Left kidney (tissue), 1 donor: ENCODE measurements at regions not wholly inside any gene's neighbourhood (a gene's known extent, or its start where the extent isn't known, plus 50 kb on each side); places are given as distances from the start of the nearest gene placed in this dataset.
"Not testable (repeated sequence)": the region's sequence is repeated elsewhere in the genome, so short reads cannot be mapped to it uniquely, and the experiment has no call there.

Experiments
- DNase-seq: peaks from one replicate; pipeline ENCODE4 v3.0.0-alpha.2; 2013

GRCh38 chr16:59088431-59088830 is 354.3 kb upstream of the GOT2 start:
- DNase-seq: no peak

DNA sequence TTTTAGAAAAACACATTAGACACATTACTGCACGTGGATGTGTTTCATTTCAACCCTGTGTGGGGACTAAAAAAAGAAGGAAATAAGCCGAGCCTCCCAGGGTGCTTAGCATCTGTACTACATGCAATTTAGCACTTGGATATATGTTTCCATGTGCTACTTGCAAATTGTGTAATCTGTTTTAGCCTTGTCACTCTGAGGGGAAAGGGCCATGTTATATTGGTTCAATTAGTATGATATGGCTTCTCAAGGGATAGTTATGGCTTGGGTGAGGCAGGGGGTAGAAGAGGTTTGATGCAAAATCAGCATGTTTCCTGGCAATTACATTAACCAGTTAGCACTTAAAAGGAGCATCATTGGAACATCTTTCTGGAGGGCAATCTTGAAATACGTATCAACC is 353.5 kb upstream of the GOT2 start:
- DNase-seq: no peak

DNA sequence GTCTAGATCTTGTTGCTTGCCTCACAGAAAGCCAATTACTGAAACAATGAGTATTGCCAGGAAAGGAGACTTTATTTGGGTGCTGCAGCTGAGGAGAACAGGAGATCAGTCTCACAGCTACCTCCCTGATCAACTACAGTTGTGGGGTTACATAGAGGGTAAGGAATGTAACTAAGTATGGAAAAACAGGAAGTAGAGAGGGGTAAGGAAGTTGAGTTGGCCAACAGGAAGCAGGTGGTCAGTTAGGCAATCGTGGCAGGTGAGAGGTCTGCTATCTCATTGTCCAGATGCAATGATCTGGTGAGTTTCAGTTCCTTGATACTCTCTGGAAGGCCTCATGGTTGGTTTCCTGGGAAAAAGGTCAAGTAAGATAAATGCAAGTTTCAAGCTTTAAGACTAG is 333.1 kb upstream of the GOT2 start:
- DNase-seq: no peak

DNA sequence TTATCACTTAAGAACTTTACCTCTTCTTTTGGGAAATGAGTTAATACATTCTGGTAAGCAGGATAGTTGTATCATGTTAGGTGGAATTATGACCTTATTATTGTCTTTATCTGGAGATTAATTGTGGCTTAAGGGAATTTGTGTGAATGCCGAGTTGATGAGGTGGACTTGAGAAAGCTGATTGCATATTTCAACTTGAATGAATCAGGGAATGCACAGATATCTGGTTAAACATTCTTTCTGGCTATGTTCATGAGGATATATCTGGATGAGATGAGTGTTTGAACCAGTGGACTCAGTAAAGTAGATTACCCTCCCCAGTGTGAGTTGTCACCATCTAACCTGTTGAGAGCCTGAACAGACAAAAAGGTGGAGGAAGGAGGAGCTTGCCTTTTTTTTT is 326.1 kb upstream of the GOT2 start:
- DNase-seq: no peak

GRCh38 chr16:59058250-59058649 is 324.1 kb upstream of the GOT2 start:
- no peak for DNase-seq

DNA sequence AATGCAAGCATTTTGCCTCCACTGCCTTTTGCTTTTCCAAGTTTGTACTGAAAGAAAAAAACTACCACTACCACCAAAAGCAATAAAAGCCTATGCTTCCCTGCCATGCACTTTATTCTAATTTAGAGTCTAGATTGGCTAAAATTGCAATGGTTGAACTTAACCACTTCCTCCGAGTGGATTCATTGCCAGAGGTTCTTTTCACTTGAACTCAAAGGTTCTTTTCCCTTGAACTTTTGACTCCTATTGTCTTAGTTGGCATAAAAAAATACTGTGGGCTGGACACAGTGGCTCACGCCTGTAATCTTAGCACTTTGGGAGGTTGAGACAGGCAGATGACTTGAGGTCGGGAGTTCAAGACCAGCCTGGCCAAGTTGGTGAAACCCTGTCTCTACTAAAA is 319.8 kb upstream of the GOT2 start:
- no peak for DNase-seq

GRCh38 chr16:59052231-59052630 is 318.1 kb upstream of the GOT2 start:
- DNase-seq: no peak

- no peak for DNase-seq
Measured at GRCh38 chr16:59048876-59049275, 314.8 kb upstream of the GOT2 start.

- DNase-seq: no peak
Measured at GRCh38 chr16:59047114-59047513, 313.0 kb upstream of the GOT2 start.

GRCh38 chr16:59046335-59046734 is 312.2 kb upstream of the GOT2 start:
- no peak for DNase-seq

GRCh38 chr16:59045501-59045900 is 311.4 kb upstream of the GOT2 start:
- no peak for DNase-seq

GRCh38 chr16:59044616-59045015 is 310.5 kb upstream of the GOT2 start:
- DNase-seq: no peak

DNA sequence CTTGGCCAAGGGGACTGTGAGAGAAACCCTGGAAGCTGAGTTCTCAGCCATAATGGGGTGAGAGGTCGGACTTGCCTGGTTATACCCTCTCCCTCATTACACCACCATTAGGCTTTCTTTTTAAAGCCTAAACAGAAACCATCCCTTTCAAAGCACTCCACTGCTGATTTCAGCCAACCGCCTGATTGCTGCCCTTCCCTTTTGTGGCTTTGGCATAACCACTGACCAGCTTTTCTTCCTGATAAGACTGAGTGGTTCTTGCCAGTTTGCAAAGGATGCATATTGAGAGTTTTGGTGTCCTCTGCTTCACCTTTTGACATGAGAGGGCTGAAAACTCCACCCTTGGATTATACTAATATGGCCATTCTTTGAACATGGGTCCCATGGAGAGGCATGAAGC is 308.2 kb upstream of the GOT2 start:
- DNase-seq: no peak

- DNase-seq: no peak
Measured at GRCh38 chr16:59039066-59039720, 305.1 kb upstream of the GOT2 start.

- no peak for DNase-seq
Measured at GRCh38 chr16:59030923-59031485, 296.9 kb upstream of the GOT2 start.

- DNase-seq: no peak
Measured at GRCh38 chr16:59021751-59022150, 287.6 kb upstream of the GOT2 start.

- DNase-seq: no peak
Measured at GRCh38 chr16:59013930-59014329, 279.8 kb upstream of the GOT2 start.

GRCh38 chr16:58999762-59000161 is 265.6 kb upstream of the GOT2 start:
- no peak for DNase-seq

- not testable (repeated sequence) for DNase-seq
Measured at GRCh38 chr16:58992755-58993154, 258.6 kb upstream of the GOT2 start.

DNA sequence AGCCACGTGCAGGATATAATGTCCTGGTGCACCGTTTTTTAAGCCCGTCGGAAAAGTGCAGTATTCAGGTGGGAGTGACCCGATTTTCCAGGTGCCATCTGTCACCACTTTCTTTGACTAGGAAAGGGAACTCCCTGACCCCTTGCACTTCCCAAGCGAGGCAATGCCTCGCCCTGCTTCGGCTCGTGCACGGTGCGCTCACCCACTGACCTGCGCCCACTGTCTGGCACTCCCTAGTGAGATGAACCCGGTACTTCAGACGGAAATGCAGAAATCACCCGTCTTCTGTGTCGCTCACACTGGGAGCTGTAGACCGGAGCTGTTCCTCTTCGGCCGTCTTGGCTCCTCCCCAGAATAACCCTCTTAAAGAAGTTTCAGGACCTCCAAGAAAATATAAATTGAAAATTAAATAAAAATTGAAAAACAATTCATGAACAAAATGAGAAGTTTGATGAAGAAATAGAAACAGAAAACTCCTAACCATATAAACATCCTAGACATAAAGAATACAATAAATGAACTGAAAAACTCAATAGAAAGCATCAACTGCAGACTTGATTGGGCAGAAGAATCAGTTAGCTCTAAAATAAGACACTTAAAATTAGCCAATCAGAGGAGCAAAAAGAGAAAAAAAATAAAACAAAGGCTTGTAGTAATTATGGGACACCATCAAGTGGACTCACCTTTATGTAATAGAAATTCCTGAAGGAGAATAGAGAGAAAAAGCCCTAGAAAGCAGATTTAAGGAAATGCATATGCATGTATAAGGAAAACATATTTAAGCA is 249.3 kb upstream of the GOT2 start:
- DNase-seq: not testable (repeated sequence)

DNA sequence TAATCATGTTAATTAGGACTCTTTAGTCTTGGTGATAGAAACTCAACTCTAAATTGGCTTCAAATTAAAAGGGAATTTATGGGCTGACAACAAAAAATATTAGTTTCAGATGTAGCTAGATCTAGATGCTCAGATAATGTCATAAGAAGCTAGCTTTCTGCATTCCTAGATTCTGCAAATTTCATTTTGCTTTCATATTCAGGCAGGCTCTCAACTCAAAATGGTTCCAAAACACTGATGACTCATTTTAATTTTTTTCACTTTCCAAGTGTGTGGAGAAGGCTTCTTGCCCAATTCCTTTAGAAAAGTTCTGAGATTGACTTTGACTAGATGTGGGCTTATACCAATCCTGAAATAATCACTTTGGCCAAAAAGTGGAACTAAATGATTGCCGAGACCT is 236.7 kb upstream of the GOT2 start:
- no peak for DNase-seq

DNA sequence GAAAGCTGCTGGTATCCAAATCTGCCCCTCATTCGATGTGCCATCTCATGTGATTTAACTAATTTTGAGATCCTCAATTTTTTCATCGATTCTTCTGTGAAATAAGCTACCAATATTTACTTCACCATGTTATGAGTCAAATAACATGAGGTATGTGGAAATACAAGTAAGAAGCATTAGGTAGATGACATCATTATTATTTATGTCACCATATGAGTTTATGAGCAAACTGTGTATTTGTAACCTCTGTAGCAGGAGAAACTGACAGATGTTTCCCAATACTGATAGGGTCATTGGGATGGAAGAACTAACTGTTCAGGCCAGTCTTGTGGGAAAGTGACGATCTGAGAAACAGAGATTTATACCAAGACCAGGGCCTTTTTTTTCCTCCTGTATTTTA is 229.4 kb upstream of the GOT2 start:
- DNase-seq: no peak

- DNase-seq: no peak
Measured at GRCh38 chr16:58962811-58963210, 228.7 kb upstream of the GOT2 start.

DNA sequence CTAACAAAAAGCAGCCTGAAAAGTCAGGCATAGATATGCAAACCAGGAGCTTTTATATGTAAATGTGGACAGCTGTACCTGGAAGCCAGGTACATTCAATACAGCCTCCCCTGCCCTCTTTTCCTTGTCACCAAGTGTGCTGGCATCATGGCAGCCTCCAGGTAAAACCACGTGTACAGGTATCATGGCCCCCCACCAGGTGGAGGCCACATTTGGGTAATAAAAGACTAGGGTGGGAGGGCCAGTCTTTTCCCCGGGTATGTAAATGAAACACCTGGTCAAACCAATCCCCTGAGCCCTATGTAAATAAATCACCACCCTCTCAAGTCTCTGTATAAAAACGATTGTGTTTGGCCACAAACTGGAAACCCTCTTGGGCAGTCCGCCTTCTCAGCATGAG is 226.4 kb upstream of the GOT2 start:
- DNase-seq: no peak
